ENCODE measurements at regions not wholly inside any gene's neighbourhood (a gene's known extent, or its start where the extent isn't known, plus 50 kb on each side); places are given as distances from the start of the nearest gene placed in this dataset.

DNA sequence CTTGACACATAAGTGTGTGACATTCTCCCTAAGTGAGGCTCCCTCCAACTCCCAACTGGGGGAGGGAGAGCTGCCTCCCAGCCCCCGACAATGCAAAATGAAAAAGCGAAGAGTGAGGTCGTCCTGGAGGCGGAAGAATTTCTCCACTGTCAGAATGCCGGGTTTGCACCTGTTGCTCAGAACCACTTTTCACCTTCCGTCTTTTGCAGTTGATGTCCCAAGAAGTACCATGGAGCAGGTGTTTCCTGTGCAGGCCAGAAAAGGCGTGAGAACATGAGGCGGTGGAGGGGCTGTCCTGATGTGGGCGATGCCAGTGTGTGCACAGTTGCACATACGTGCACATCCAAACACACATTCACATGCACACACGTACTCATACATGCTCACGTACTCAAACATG, 158.6 kb upstream of the AJAP1 start:
- Histone ChIP-seq H3K9me3 (no peaks in the 10 kb centered on the region), H3K4me1 (ENCODE audit: control insufficient read depth in 1 of 2, low read depth in 2 of 2) (no peaks in the 10 kb centered on the region), H3K4me3 (no peak overlapping the region), H3K27ac (no peak overlapping the region), H3K36me3 (no peaks in the 10 kb centered on the region), H3K27me3 (replicated peaks; ENCODE audit: insufficient read depth) (no peaks in the 10 kb centered on the region)
- no peak for ATAC-seq (ENCODE audit: insufficient number of reproducible peaks, low FRiP score, low read depth)
- TF ChIP-seq, protein P1, sequence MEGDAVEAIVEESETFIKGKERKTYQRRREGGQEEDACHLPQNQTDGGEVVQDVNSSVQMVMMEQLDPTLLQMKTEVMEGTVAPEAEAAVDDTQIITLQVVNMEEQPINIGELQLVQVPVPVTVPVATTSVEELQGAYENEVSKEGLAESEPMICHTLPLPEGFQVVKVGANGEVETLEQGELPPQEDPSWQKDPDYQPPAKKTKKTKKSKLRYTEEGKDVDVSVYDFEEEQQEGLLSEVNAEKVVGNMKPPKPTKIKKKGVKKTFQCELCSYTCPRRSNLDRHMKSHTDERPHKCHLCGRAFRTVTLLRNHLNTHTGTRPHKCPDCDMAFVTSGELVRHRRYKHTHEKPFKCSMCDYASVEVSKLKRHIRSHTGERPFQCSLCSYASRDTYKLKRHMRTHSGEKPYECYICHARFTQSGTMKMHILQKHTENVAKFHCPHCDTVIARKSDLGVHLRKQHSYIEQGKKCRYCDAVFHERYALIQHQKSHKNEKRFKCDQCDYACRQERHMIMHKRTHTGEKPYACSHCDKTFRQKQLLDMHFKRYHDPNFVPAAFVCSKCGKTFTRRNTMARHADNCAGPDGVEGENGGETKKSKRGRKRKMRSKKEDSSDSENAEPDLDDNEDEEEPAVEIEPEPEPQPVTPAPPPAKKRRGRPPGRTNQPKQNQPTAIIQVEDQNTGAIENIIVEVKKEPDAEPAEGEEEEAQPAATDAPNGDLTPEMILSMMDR (IDR thresholded peaks at IDR 0.05): no peak
- DNase-seq (ENCODE audit: low spot score): no peak

DNA sequence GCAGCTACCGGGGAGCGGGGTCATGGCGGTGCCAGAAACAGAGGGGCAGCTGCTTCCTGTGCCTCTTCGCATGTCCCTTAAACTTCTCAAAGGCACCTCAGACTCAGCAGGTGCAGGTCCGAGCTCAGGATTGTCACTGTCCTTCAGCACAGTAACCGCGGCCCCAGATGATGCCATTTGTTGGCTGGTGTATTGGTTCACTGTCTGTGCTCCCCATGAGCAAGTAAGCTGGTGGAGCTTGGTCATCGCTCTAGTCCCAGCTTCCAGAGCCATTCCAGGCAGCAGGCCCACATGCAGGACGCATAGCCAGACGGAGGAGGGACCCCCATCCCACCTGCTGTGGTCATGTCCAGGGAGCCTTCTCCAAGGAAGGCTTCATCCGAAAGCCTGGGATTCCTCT, 154.0 kb upstream of the AJAP1 start:
- Histone ChIP-seq H3K27ac (no peak overlapping the region), H3K9me3 (no peaks in the 10 kb centered on the region), H3K36me3 (no peaks in the 10 kb centered on the region), H3K4me3 (no peak overlapping the region), H3K27me3 (replicated peaks; ENCODE audit: insufficient read depth) (no peaks in the 10 kb centered on the region), H3K4me1 (ENCODE audit: control insufficient read depth in 1 of 2, low read depth in 2 of 2) (no peaks in the 10 kb centered on the region)
- DNase-seq (ENCODE audit: low spot score) (no peak), ATAC-seq (ENCODE audit: insufficient number of reproducible peaks, low FRiP score, low read depth) (no peak)
- TF ChIP-seq, protein P1 (IDR thresholded peaks at IDR 0.05): no peak

DNA sequence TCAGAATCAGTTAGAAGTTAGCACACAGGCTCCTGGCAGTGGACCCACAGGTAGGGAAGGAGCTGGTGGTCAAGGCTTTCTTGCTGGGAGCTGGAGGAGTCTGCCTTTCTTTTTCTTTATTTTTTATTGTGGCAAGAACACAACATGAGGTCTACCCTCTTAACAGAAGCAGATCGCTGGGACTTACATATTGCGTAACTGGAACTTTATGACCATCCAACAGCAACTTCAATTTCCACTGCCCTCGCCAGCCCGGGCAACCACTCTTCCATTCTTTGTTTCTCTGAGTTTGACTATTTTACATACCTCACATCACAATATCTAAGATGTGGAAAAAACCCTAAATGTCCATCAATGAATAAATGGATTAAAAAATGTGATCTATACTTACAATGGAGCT, 147.8 kb upstream of the AJAP1 start:
- Histone ChIP-seq H3K27me3 (replicated peaks; ENCODE audit: insufficient read depth) (no peaks in the 10 kb centered on the region), H3K27ac (no peak overlapping the region), H3K4me1 (ENCODE audit: control insufficient read depth in 1 of 2, low read depth in 2 of 2) (no peaks in the 10 kb centered on the region), H3K4me3 (no peak overlapping the region), H3K9me3 (no peaks in the 10 kb centered on the region), H3K36me3 (no peaks in the 10 kb centered on the region)
- TF ChIP-seq, protein P1 (IDR thresholded peaks at IDR 0.05): no peak
- DNase-seq (ENCODE audit: low spot score): no peak
- ATAC-seq (ENCODE audit: insufficient number of reproducible peaks, low FRiP score, low read depth): no peak

DNA sequence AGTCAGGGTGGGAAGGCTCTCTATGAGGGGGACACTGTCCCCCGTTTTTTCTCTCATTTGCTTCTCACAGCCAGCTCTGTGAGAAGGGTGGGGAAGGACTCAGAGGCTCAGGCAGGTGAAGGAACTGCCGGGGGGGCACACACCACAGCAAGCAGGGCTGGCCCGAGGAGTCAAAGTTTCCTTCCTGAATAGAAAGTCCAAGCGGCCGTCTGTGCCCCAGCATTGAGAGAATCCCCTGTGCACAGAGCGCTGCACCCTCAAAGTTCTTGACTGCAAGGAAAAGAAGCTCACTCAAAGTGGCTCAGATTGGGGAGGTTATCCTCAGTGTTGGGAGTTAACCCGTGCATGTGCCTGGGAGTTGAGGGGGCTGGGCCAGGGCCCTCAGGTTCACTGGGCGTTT, 145.2 kb upstream of the AJAP1 start:
- TF ChIP-seq, protein P1 (IDR thresholded peaks at IDR 0.05): no peak
- no peaks in the 10 kb centered on the region for H3K36me3 ChIP-seq
- no peaks in the 10 kb centered on the region for H3K9me3 ChIP-seq
- no peaks in the 10 kb centered on the region for H3K27me3 ChIP-seq (replicated peaks; ENCODE audit: insufficient read depth)
- no peak overlapping the region for H3K4me3 ChIP-seq
- no peaks in the 10 kb centered on the region for H3K4me1 ChIP-seq (ENCODE audit: control insufficient read depth in 1 of 2, low read depth in 2 of 2)
- H3K27ac ChIP-seq: no peak overlapping the region
- DNase-seq (ENCODE audit: low spot score) (no peak), ATAC-seq (ENCODE audit: insufficient number of reproducible peaks, low FRiP score, low read depth) (no peak)

DNA sequence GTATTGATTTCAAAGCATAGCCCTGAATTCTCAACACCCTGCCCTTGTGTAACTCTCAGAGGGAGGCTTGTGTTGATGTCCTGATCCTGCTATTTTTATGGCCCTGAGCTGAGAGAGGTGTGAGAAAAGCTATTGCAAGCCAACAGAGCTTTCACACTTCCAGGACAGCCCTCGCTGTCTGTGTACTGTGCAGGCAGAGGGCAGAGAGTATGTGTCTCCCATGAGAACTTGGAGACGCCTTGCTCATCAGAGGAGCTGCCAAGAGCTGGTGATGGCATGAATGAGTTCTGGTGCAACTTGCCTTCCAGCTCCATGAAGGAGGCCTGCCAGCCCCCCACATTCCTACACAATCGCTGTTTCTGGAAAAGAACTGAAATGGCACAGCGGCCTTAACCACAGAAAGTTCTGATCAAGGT, 144.1 kb upstream of the AJAP1 start:
- H3K9me3 ChIP-seq: no peaks in the 10 kb centered on the region
- ATAC-seq (ENCODE audit: insufficient number of reproducible peaks, low FRiP score, low read depth): no peak
- TF ChIP-seq, protein P1 (IDR thresholded peaks at IDR 0.05): no peak
- no peak overlapping the region for H3K4me3 ChIP-seq
- H3K36me3 ChIP-seq: no peaks in the 10 kb centered on the region
- no peak overlapping the region for H3K27ac ChIP-seq
- no peaks in the 10 kb centered on the region for H3K27me3 ChIP-seq (replicated peaks; ENCODE audit: insufficient read depth)
- no peak for DNase-seq (ENCODE audit: low spot score)
- no peaks in the 10 kb centered on the region for H3K4me1 ChIP-seq (ENCODE audit: control insufficient read depth in 1 of 2, low read depth in 2 of 2)
